Left kidney (tissue), 1 donor: ENCODE measurements at regions not wholly inside any gene's neighbourhood (a gene's known extent, or its start where the extent isn't known, plus 50 kb on each side); places are given as distances from the start of the nearest gene placed in this dataset.
A peak's percentile ranks its signal among the peaks of the same experiment; 100 is the strongest.

ENCODE experiments used
- DNase-seq: peaks from one replicate; pipeline ENCODE4 v3.0.0-alpha.2; 2013

DNA sequence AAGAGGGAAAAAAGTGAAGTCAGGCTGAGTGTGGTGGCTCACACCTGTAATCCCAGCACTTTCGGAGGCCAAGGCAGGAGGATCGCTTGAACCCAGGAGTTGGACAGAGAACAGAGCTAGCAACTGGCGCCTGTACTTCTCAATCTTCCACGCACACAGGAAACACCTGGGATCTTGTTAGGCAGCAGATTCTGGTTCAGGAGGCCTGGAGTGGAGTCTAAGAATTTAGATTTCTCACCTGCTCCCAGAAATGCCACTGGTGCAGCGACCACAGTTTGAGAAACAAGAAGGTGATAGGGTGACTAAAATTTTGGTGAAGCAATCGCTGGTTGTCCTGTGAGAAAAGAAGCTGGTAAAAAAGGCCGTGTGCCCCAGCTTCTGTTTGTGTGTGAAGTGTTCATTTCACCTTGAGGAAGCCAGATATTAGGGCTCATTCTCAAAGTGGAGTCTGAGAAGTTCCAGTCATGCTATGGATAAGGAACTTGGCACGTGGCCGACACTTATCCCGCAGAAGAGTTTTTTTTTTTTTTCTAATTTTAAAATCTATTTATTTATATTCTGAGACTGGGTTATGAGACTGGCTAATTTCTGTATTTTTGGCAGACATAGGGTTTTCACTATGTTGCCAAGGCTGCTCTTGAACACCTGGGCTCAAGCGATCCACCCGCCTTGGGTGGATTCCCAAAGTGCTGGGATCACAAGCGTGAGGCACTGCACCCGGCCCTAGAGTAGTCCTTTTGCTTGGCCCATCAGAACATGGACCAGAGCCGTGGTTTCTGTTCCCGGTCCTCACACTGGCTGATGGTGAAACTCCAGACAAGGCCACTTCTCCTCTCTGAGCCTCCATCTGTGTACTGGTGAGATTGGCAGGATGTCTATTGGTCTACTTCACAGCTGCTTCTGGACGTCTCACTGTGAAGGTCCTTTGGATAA lies 324.6 kb upstream of the PROK2 start:
- DNase-seq = no peak

DNA sequence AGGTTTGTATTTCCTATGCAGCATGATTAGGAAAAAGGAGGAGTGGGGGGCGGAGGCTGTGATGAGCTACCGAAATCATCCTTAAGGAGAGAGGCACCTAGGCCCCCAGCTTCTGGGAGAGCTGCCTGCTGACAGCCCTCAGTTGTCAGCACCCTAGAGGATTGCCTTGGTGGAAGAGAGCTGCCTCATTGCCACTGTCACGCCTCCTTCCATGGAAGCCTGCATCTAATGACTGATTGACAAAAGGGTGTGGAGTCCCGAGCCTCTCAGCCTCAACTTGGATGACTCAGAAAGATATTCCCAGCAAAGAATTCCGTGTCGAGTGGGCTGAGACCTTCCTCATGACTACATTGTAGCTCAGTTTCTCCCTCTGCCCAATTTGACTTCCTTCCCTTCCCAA lies 320.4 kb upstream of the PROK2 start:
- DNase-seq = no peak

DNA sequence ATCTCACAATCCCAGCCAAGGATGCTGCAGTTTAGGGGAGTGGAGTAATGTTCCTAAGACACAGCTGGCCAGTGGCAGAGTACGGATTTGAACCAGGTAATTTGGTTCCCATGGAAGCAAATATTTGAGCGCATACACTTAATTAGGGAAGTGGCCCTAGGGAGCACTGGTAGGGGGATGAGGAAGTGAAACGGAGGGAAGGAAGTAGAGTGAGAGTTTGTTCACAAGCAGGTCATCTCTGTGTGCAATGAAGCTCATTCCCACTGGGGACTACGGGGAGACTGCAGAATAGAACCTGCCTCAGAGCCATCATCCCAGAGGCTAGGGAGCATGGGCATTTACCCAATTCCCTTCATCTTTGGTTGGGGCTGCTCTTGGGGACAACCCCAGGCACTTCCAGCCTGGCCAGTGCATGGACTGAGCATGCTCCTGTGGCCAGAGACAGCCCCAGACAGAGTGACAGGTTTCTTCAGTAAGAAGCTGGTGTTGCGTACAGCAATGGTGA lies 317.2 kb upstream of the PROK2 start:
- no peak for DNase-seq

DNA sequence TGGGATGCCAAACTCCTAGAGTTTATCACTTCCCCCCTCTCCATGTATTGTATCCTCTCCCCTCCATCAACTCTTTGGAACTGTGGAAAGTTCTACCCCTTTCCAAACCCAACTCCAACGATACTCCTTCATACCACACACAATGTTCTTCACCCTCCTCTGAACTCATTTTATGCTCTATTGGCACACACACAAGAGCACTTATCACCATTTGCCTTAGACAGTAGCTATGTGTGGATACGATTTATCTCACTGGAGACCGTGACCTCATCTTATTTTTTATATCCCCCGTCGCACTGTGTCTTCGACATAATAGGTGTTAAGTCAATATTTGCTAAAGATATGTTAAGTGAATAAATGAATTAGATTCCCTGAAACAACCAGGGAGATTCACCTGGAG lies 316.5 kb upstream of the PROK2 start:
- DNase-seq = no peak

DNA sequence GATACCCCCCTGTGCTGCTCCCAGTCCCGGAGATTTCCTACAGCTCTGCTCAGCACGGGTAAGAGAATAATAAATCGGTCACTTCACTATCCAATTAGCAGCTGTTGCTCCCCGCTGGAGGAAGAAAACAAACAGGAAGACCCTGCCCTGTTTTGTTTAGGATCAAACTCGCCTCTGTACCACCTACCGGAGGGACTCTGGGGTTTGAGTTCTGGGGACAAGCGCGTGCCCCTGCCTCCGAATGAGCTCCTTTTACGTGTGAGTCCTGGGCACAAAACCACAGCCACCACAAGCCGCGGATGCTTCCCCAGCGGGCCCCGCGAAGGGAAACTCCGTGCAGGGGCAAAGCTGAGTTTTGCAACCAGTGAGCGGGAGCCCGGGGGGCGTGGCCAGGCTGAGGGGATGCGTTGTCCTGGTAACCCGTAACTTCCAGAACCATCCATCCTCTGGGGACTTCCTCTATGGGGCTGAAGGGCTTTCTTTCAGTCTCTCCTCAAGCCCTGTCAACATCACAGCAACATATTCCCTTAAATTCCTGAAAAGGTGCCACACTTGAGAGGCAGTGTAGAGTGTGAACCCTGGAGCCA lies 315.7 kb upstream of the PROK2 start:
- DNase-seq = peak; percentile 82

DNA sequence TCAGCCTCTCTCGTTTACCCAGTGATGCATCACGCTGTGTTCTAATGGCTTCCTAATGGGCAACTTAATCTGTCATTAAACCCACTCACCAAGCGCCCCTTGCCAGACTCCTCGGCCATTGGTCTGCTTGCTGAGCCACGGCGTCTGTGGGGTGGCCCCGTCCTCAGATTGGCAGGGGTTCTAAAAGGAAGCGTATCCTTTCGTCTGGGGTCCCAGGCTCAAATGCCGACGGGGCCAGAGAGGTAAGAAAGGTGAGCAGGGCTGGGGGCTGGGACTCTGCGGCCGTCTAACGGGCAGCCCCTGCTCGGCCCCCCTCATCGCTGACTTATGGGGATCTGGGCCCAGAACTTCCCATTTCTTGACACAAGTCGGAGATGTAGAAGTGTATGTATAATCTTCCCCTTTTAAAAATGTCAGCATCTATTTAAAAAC lies 315.1 kb upstream of the PROK2 start:
- DNase-seq = no peak

DNA sequence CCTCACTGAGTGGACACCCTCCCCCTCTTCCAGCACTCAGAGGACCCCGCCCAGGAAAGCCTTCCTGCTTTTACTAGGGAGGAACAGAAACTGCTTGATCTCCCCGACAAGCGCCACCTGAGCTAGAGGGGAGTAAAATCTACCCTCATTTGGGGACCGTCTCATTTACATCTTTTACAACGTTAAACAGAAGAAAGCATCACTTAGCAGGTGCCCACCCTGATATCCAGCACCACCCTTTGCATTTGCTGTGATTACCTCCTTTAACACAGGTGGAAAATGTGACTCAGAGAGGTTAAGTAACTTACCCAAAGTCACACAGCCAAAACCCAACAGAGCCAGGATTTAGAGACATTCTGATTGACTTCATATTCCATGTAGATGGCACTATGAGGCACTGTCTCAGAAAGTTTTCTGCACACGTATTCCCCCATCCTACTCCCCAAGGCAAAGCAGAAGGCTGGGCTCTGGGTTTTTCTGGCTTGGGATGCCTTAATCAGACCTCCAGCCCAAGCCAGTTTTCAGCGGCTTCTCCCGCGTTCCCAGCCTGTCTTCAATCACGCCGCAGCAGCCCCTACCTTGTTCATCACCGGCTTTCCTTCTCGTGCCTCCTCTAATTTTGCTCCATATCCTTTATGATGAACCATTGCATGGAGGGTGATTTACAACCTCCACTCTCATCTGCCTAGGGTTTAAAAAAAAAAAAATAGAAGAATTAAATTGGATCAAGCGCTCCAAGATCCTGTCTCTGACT lies 314.6 kb upstream of the PROK2 start:
- DNase-seq = no peak

DNA sequence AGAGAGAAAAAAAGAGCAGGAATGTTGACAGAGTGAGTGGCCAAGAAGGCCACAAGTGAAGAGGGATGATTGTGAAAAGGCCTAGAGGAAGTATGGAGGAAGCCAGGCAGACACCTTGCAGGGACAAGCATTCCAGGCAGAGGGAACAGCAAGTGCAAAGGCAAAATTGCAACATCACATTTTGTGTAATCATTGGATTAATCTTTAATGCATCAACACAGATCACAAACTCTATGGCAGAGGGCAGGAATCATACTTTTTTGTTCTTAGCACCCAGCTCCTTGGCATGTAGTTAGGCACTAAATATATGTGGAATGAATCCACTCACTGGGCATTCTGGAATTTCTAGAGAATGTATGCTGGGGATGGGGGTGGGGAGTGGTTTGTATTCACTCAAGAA lies 312.1 kb upstream of the PROK2 start:
- no peak for DNase-seq

DNA sequence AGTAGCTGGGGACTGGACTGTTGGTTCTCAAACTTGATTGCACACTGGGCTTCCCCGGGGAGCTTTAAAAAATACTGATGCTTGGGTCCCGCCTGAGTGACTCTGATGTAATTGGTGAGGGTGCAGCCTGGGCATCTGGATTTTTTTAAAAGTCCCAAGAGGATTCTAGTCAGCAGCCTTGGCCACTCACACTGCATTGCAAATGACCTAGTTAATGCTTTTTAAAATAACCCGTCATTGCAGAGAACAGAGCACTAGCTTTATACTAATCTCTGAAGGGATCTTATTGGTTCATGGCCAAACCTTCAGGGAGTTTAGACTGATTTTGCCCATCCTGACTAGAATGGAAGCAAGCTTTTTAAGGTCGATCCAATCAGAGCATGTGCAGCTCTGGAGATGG lies 310.6 kb upstream of the PROK2 start:
- DNase-seq = no peak

DNA sequence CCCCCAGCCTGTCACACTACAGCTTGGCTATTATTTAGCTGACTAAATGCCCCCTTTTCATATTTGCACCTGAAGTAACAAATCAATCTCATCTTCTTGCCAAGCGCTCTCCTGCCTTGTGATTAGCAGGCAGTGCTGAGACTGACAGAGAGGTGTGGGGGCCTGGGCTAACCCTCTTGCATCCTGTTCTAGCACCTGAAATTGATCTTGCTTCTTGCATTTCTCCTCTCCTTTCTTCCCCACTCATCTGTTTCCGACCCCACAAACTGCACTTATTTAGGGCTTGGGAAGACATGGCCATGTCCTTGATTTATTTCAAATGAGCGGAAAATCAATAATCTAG lies 309.0 kb upstream of the PROK2 start:
- no peak for DNase-seq

DNA sequence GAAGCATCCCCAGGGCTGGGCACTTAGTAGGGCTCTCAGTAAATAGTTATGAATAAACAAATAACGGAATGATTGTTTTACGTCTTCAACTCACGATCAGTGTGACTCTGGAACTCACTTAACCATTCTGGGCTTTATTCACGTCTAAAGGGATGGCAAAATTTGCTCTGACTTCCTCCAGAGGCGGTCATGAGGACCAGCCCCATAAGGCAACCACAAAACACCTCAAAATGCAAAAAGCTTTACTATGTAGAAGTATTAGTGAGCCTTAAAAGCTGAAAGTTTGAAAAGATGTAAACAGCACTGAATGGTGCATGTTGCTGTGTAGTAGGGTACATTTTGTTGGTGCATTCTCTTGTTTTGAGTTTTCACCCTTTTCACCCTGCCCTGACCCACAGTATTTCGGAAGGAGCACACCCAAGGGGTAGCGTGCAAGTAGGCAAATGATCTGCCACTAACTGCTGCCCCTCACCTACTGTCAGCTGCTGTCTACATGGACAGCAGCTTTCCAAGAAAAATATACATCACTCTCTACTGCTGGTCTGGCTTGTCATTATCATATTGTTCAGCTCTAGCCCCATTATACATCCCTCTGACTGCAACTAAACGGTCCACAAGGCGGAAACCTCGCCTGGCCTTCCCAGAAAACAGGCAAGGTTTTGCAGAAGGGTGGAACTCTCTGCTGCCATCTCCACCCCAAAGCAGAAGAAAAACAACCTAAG lies 308.5 kb upstream of the PROK2 start:
- no peak for DNase-seq

DNA sequence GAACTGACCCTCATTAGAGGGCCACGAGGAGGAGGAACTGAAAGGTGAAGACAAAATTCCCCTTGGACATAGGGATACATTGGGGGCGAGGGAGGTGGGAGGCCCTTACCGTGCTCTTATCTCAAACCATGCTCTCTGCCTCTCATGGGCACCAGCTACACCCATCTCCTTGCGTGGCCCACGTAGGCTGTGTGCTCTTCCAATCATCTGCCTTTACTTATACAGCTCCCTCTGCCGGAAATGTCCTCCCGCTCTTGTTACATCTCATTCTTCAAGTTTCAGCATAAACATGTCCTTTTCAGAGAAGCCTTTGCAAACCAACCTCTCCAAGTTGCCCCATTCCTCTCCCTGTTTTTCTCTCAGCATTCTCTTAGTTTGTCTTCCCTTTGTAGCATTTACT lies 307.8 kb upstream of the PROK2 start:
- DNase-seq = no peak

DNA sequence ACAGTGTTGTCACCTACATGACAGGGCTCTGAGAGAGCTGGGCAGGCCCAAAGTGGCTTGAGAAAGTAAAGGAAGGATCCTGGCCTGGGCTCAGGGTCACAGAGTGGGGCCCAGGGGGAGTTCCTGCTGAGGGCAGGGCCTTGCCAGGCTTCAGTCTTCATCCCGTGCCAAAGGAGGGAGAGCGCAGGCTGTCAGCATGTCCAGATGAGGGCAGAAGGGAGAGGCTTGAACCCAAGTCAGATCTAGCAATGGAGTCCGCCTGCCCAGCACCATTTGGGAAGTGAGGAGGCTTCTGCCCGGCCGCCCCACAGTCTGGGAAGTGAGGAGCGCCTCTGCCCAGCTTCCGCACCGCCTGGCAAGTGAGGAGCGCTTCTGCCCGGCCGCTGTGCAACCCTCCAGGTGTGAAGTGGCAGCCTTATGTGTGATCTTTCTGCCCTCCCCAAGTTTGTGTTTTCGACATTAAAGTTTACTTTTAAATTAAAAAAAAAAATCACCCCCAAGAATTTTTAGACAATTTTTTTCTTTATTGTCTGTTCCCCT lies 303.6 kb upstream of the PROK2 start:
- no peak for DNase-seq

DNA sequence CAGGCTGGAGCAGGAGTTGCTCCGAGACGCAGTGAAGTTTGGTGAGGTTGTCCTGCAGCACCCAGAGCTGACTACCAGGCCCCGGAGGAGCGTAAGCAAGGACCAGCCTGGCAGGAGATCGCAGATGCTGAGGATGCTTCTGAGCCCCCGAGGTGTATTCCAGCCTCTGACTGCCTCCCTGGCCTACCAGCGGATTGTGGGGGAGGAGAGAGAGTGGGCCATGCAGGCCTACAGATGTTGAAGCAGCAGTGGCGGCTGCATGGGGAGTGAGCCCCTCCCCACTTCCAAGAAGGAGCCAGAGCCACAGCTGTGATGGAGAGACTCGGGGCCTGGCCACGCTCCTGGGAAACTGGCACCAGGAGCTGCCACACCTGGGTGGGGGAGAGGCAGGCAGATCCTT lies 302.5 kb upstream of the PROK2 start:
- DNase-seq = no peak

DNA sequence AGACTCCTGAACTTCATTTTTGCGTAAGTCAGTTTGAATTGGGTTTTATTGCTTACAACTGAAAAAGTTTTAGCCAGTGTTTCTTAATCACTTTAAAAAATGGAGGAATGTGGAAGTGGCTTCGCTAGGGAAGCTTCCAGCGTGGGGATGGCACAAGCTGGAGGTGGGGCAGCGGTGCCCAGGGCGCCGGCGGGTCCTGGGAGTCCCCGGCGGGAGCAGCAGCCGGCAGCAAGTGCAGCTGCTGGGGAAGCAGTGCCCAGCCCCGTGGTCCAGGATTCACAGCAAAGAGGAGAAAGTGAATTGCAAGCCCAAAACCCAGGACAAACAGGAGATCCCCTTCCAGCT lies 301.8 kb upstream of the PROK2 start:
- no peak for DNase-seq

DNA sequence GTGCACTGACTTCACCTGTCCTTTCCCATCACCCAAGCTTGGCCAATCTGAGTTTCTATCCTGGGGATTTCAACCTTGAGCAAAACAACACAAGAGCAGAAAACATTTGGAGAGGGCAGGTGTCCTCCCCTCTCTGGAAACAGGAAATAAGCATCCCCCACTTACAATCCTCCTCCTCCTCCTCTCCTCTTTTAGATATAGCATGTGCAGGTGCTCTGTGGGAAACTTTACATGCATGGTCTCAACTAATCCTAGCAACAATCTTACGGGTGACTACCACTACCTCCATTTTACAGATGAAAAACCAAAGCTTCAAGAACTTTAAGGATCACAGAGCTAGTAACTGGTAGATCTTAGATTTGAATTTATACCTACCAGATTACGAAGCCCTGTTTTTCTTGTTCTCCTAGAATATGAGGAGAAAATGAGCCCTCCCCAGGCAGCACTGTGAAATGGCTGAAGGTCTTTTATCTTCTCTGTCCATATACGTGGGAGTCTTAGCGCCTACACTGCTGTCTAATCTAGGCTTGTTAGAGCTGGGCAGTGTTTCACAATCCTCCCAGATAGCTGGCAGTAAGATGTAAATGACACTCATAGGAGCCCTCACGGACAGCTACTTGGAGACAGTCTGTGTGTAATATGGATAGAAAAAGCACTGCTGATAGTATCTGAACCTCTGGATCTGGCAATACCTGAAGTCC lies 301.2 kb upstream of the PROK2 start:
- no peak for DNase-seq

DNA sequence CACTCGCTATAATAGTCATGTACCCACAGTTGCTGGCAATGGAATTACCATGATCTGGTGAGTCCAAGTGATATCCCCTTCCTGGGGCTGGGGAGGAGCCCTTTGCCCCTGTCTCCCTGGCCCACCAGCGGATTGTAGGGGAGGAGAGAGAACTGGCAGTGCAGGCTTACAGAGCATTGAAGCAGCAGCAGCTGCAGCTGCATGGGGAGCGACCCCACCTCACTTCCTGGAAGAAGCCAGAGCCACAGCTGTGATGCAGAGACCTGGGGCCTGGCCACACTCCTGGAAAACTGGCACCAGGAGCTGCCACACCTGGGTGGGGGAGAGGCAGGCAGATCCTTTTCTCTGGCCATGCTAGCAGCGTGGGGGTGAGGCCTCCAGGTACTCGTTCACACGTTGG lies 300.1 kb upstream of the PROK2 start:
- DNase-seq = no peak

DNA sequence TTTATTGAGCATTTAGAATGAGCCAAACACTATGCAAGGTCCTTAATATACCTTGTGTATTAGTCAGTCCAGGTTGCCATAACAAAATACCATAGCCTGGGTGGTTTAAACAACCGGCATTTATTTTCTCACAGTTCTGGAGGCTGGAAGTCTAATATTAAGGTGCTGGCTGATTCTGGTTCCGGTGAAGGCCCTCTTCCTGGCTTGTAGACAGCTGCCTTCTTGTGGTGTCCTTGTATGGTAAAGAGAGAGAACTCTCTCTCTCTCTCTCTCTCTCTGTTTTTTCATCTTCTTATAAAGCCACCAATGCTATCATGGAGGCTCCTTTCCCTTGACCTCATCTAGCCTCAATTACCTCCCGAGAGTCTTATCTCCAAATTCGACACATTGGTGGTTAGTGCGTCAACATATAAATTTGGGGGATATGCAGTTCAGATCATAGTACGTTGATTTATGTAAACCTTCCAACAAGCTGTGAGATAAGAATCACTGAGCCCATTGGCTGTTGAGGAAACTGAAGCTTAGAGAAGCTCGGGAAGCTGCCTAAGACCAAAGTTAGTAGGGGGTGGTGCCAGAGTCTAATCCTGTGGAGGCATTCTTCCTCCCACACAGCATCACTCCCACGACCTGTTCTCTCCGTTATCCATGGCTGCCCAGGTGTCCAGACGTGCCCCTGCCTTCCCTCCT lies 298.0 kb upstream of the PROK2 start:
- DNase-seq = no peak

DNA sequence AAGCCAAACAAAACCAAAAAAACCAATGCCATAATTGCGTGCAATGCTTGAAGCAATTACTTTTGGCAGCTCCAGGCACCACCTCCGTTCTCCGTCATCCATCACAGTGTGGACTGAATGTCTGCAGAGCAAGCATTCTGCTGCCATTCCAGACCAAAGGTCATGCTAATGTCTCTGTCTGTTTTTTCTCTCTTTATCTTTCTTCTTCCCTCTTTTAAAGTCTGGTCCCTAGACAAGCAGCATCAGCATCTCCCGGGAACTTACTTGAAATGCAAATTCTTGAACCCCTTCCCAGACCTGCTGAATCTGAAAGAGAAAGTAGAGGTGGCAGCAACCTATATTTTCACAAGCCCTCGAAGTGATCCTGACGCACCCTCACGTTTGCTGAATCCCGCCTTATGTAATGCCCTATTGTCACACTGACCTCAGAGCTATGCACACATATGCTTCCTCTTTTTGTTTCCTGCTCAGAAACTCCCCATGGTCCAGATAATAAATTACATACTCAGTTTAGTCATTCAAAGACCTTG lies 297.3 kb upstream of the PROK2 start:
- DNase-seq = no peak

DNA sequence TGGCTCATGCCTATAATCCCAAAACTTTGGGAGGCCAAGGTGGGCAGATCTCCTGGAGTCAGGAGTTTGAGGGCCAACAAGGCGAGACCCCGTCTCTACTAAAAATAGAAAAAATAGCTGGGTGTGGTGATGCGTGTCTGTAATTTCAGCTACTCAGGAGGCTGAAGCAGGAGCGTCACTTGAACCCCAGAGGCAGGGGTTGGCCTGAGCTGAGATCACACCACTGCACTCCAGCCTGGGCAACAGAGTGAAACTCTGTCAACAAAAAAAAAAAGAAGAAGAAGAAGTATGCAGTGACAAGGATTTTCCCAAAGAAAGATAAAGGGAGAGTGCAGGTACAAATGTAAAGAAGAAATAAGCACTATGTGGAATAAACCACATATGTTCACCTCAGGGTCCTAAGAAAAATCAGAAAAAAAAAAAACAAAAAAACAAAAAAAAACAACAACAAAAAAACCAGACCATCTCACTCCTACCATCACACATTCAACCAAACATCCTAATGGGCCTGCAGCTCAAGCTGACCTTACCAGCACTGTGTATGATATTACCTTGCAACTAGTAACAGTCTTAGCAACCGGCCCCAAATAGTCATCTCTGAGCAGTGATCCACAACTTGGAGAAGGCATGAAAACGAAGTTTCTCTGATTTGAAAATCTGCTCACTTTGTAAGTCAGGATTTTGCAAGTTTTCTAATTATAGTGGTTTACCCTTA lies 296.7 kb upstream of the PROK2 start:
- no peak for DNase-seq
